Peyer's patch (tissue), 4 donors: ENCODE measurements at regions not wholly inside any gene's neighbourhood (a gene's known extent, or its start where the extent isn't known, plus 50 kb on each side); places are given as distances from the start of the nearest gene placed in this dataset.

ENCODE experiments used
- POLR2A ChIP-seq, 2 donors: fragments of 450-650 bp; IDR thresholded peaks; one replicate each; pipeline ENCODE4 v1.5.1; 2017; ENCODE audit warnings: antibody characterized with exemption in 2 of 2, mild to moderate bottlenecking in 2 of 2, moderate library complexity in 2 of 2
- TF ChIP-seq, protein P1 (sequence below), 6 experiments: fragments of 450-650 bp in 4 of 6; fragments of 200-600 bp in 2 of 6; sonication (generic) in 1 of 6; IDR thresholded peaks; one replicate each; pipeline ENCODE4 v1.5.1; 2017 to 2019; ENCODE audit warnings: antibody characterized with exemption in 6 of 6, mild to moderate bottlenecking in 3 of 6, moderate library complexity in 1 of 6

DNA sequence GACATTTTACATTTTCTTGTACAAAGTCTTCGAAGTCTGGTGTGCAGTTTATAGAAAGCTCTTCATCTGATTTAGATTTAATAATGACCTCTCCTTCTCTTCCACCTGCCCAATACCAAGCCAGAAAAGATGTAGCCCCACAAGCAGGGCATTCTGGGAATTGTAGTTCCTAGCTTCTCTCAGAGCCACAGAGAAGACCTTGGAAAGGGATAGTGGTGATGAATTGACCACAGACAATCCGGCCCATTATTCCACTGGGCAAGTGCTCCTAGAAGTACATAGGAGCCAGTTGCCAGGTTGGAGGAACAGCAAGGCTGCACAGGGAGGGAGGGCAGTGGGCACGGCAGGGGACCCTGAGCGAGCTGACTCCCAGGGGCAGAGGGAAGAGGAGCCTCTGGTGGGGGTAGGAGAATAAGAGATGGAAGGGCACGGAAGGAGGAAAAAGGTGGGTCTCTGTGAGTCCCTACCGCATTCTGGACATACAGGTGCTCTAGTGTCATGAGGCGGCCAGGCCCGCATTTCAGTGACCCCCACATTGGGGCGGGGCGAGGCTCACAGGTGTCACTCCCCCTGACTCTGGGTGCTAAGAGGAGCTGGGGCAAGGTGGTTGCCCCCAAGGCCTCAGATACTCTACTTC is 152.5 kb upstream of the HAAO start:
- TF ChIP-seq, protein P1, sequence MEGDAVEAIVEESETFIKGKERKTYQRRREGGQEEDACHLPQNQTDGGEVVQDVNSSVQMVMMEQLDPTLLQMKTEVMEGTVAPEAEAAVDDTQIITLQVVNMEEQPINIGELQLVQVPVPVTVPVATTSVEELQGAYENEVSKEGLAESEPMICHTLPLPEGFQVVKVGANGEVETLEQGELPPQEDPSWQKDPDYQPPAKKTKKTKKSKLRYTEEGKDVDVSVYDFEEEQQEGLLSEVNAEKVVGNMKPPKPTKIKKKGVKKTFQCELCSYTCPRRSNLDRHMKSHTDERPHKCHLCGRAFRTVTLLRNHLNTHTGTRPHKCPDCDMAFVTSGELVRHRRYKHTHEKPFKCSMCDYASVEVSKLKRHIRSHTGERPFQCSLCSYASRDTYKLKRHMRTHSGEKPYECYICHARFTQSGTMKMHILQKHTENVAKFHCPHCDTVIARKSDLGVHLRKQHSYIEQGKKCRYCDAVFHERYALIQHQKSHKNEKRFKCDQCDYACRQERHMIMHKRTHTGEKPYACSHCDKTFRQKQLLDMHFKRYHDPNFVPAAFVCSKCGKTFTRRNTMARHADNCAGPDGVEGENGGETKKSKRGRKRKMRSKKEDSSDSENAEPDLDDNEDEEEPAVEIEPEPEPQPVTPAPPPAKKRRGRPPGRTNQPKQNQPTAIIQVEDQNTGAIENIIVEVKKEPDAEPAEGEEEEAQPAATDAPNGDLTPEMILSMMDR (IDR thresholded peaks at IDR 0.05): no peak
- TF ChIP-seq POLR2A (IDR thresholded peaks at IDR 0.05): no peak
